ENCODE measurements at regions not wholly inside any gene's neighbourhood (a gene's known extent, or its start where the extent isn't known, plus 50 kb on each side); places are given as distances from the start of the nearest gene placed in this dataset.

DNA sequence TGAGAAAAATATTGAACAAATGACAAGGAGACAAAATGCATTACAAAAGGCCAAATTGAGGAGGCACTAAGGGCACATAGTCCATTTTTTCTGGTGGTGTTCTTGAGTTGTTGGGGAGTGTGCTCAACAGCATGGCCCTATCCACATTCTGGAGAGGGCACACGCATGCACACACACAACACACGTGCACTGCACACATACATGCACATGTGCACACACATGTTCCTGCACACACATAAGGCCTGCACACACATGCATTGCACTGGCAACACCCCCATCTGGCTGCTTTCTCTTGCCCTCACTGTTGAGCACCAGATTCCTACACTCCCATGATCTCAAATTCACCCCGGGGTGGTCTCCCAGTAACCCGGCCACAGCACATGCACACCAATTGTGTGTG, 659.2 kb upstream of the RAB6C start (continued):
- TF ChIP-seq POLR3A (IDR thresholded peaks at IDR 0.05; ENCODE audit: borderline replicate concordance, extremely low read depth, insufficient read depth, insufficient read length) (no peak), MYBL2 (IDR thresholded peaks at IDR 0.05; ENCODE audit: low read depth) (no peak), MYBL2 (CRISPR knock-in tag; IDR thresholded peaks at IDR 0.05; ENCODE audit: borderline replicate concordance) (no peak), ZNF764 (CRISPR knock-in tag; IDR thresholded peaks at IDR 0.05; ENCODE audit: low read depth) (no peak), ARID4B (CRISPR knock-in tag; IDR thresholded peaks at IDR 0.05) (no peak), PHTF2 (CRISPR knock-in tag; IDR thresholded peaks at IDR 0.05) (no peak), ZNF239 (CRISPR knock-in tag; IDR thresholded peaks at IDR 0.05) (no peak), SP1 (CRISPR knock-in tag; IDR thresholded peaks at IDR 0.05) (no peak)

GRCh38 chr2:129324349-129324748, 655.1 kb upstream of the RAB6C start:
- FAIRE-seq: no peak
- POLR2A ChIA-PET: no interaction called here
- no peak for TF ChIP-seq TFE3 (CRISPR knock-in tag; IDR thresholded peaks at IDR 0.05)
- no peak for TF ChIP-seq ZFPM2 (CRISPR knock-in tag; IDR thresholded peaks at IDR 0.05)
- no peak for TF ChIP-seq ZNF3 (CRISPR knock-in tag; IDR thresholded peaks at IDR 0.05)
- TF ChIP-seq ZKSCAN8 (CRISPR knock-in tag; IDR thresholded peaks at IDR 0.05): no peak
- TF ChIP-seq SP2 (IDR thresholded peaks at IDR 0.05; ENCODE audit: extremely low read depth, low read depth, low read length, poor library complexity, severe bottlenecking): no peak
- TF ChIP-seq ZNF780A (CRISPR knock-in tag; IDR thresholded peaks at IDR 0.05): no peak

More at GRCh38 chr2:129324349-129324748, 655.1 kb upstream of the RAB6C start:
- Histone ChIP-seq H3K4me3 (no peak overlapping the region), H3K9me1 (ENCODE audit: control insufficient read depth, insufficient read depth, low read length) (no peaks in the 10 kb centered on the region), H4K20me1 (replicated peaks; ENCODE audit: control insufficient read depth, insufficient read depth, low read length) (no peaks in the 10 kb centered on the region), H3K79me2 (ENCODE audit: control insufficient read depth, insufficient read depth, low read length) (no peaks in the 10 kb centered on the region), H3K4me2 (ENCODE audit: insufficient read depth, low read length) (no peak overlapping the region), H3K27me3 (ENCODE audit: control insufficient read depth in 2 of 2, insufficient read depth in 2 of 2, low read length in 2 of 2) (no peaks in the 10 kb centered on the region), H3K4me1 (replicated peaks in 1 of 2; ENCODE audit: control insufficient read depth in 2 of 2, insufficient read depth in 2 of 2, low read length in 2 of 2) (no peaks in the 10 kb centered on the region; a peak in 1 of 5 replicates), H3K9me3 (replicated peaks; ENCODE audit: control insufficient read depth, insufficient read depth, low read depth, low read length) (no peaks in the 10 kb centered on the region), H3K9ac (ENCODE audit: insufficient read depth in 1 of 2, low read depth in 2 of 2, low read length in 2 of 2) (no peak overlapping the region), H2AFZ (ENCODE audit: low read depth, low read length) (no peak overlapping the region), H3K27ac (ENCODE audit: extremely low read depth, low read depth, low read length) (no peak overlapping the region), H3K36me3 (ENCODE audit: control insufficient read depth, insufficient read depth, low read length) (no peaks in the 10 kb centered on the region)
- 0% methylated on average over 2 of the region's 2 CpGs for WGBS (ENCODE audit: insufficient coverage, low coverage, missing lambda C conversion rate)
- DNase-seq (ENCODE audit: extremely low read depth in 1 of 4, low spot score in 3 of 4): no peak
- ATAC-seq: no peak
- CTCF ChIA-PET (ENCODE audit: low intra/inter-chr PET ratio): no interaction called here
- no TSS peak for BruUV-seq (replicated peaks)
- in situ Hi-C loops (cut with MboI) (no loop called here), intact Hi-C loops (cut with micrococcal nuclease) (no loop called here)
